Ovary (tissue), 7 donors: ENCODE measurements at regions not wholly inside any gene's neighbourhood (a gene's known extent, or its start where the extent isn't known, plus 50 kb on each side); places are given as distances from the start of the nearest gene placed in this dataset.

Experiments
- DNase-seq, 5 donors: peaks; one replicate each; pipeline ENCODE4 v3.0.0-alpha.2; 2019 to 2020
- H3K27ac ChIP-seq, 2 donors: fragments of 200-600 bp; one replicate each; pipeline versions ENCODE4 v1.5.1 to v1.8.0; 2019 to 2022
- H3K27me3 ChIP-seq: fragments of 200-600 bp; one replicate; pipeline ENCODE4 v1.8.0; 2022
- H3K36me3 ChIP-seq: fragments of 200-600 bp; sonication (generic); one replicate; pipeline ENCODE4 v1.5.1; 2019
- H3K4me1 ChIP-seq: one replicate; pipeline ENCODE4 v1.8.1; 2013; ENCODE audit warnings: mild to moderate bottlenecking, moderate library complexity; ENCODE audit not compliant: insufficient read depth
- H3K4me3 ChIP-seq: fragments of 200-600 bp; sonication (generic); one replicate; pipeline ENCODE4 v1.5.1; 2017
- H3K9me3 ChIP-seq, 2 donors: fragments of 200-600 bp in 1 of 2; sonication (generic) in 1 of 2; one replicate each; pipeline versions ENCODE4 v1.5.1 to v1.8.1; 2013 to 2019; ENCODE audit warnings: mild to moderate bottlenecking in 1 of 2, moderate library complexity in 1 of 2
- EP300 ChIP-seq: sonication (generic); formaldehyde crosslinking; IDR thresholded peaks from one replicate; pipeline ENCODE4 v1.6.1; 2017; ENCODE audit warnings: antibody characterized with exemption
- POLR2A ChIP-seq: fragments of 450-650 bp; IDR thresholded peaks from one replicate; pipeline ENCODE4 v1.6.1; 2017; ENCODE audit warnings: antibody characterized with exemption, mild to moderate bottlenecking, moderate library complexity
- WGBS, 3 donors: extraction: QIAGEN DNeasy Blood & Tissue Kit in 1 of 3; methylation state at CpG; one replicate each; pipeline versions ENCODE4 v1.1.5 to v1.1.7; 2013 to 2017; 5-methylcytosine and 5-hydroxymethylcytosine counted together
- intact Hi-C, 4 donors: fragments of 100-400 bp; cut with DNase I; formaldehyde crosslinking; loops; one replicate each; pipeline versions ENCODE4 v1.11.0 to v1.15.1; 2022 to 2023
- TF ChIP-seq, protein P1 (sequence below), 3 donors: fragments of 450-650 bp in 2 of 3; fragments of 200-600 bp in 1 of 3; IDR thresholded peaks; one replicate each; pipeline versions ENCODE4 v1.5.1 to v1.8.0; 2016 to 2022; ENCODE audit warnings: antibody characterized with exemption in 3 of 3, mild to moderate bottlenecking in 1 of 3
- donor health status: DM: no; HTN: no; CAD: no; lungs with moderate emphysema.
- donor health status: DM: no; HTN: no; CAD: no.
- donor health status: Bipolar disorder and iron deficiency.
- donor health status: DM: no; HTN: no; CAD: no.
- donor health status: DM: yes; HTN: yes; CAD: no.

- WGBS, 3 donors = 55 to 58% (median 55%) methylated on average over 5 of the region's 5 CpGs
- no peak for DNase-seq
- Histone ChIP-seq H3K36me3 (no peaks in the 10 kb centered on the region), H3K4me3 (no peak overlapping the region), H3K27ac (no peak overlapping the region), H3K9me3 (no peaks in the 10 kb centered on the region), H3K27me3 (no peaks in the 10 kb centered on the region), H3K4me1 (peaks cover 2% of the 10 kb centered on the region)
- intact Hi-C loops = no loop called here
- TF ChIP-seq POLR2A (no peak), EP300 (no peak)
- TF ChIP-seq, protein P1, sequence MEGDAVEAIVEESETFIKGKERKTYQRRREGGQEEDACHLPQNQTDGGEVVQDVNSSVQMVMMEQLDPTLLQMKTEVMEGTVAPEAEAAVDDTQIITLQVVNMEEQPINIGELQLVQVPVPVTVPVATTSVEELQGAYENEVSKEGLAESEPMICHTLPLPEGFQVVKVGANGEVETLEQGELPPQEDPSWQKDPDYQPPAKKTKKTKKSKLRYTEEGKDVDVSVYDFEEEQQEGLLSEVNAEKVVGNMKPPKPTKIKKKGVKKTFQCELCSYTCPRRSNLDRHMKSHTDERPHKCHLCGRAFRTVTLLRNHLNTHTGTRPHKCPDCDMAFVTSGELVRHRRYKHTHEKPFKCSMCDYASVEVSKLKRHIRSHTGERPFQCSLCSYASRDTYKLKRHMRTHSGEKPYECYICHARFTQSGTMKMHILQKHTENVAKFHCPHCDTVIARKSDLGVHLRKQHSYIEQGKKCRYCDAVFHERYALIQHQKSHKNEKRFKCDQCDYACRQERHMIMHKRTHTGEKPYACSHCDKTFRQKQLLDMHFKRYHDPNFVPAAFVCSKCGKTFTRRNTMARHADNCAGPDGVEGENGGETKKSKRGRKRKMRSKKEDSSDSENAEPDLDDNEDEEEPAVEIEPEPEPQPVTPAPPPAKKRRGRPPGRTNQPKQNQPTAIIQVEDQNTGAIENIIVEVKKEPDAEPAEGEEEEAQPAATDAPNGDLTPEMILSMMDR (IDR thresholded peaks at IDR 0.05) = no peak
These were observed 79.5 kb upstream of the POMGNT2 start for GRCh38 chr3:43185274-43185982.

DNA sequence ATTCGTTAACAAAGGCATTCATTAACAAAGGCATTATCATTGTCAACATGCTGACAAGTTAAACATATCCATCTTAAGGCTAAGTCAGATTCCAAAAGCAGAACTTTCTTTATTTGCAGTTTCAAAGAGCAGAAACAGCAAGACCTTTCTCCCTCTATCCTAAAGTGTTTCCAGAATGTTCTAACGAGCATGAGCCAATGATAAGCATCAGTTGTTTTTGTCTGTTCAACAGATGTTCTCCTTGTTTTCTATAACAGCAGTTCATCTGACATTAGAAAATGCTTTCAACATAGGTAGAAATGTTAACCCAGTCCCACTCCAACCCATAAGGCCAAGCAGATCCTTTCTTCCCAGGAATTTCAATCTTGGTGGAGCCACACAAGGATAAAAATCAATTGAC is 77.6 kb upstream of the POMGNT2 start:
- Histone ChIP-seq H3K27ac (no peak overlapping the region), H3K4me1 (peaks cover 3% of the 10 kb centered on the region), H3K27me3 (no peaks in the 10 kb centered on the region), H3K4me3 (no peak overlapping the region), H3K36me3 (no peaks in the 10 kb centered on the region), H3K9me3 (no peaks in the 10 kb centered on the region)
- 52 to 73% (median 58%) methylated on average over 2 of the region's 2 CpGs for WGBS, 3 donors
- intact Hi-C loops = no loop called here
- DNase-seq = no peak
- TF ChIP-seq, protein P1 (IDR thresholded peaks at IDR 0.05) = no peak
- TF ChIP-seq EP300 (no peak), POLR2A (no peak)

DNA sequence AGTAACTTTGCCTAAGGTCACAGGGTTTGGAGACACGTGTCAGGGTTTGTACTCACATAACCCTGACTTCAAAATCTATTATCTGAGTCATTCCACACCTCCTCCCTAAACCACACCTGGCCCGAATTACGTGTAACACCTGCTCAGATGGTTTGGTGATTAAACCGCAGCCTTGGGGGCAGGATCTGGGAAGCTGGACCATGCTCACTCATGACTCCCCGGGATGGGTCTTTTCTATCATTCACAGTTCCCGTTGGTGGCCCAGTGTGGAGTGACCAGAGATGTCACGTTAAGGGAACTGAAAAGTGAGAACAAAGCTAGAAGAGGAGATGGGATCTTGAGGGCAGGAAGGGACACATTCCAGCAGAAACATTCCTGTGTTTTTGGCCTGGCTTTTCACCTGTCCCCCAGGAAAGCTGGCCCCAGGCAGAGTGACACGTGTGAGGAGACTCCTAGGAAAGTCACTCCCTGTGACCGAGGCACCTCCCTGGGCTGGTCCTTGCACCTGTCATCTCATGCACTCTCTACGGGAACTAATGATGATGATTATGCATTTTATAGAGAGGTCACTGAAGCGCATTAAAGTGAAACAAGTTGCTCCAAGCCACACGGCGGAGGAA is 75.4 kb upstream of the POMGNT2 start:
- 84 to 87% (median 86%) methylated on average over 13 of the region's 13 CpGs for WGBS, 3 donors
- Histone ChIP-seq H3K36me3 (no peaks in the 10 kb centered on the region), H3K9me3 (no peaks in the 10 kb centered on the region), H3K4me1 (peaks cover 3% of the 10 kb centered on the region), H3K27ac (no peak overlapping the region), H3K27me3 (no peaks in the 10 kb centered on the region), H3K4me3 (no peak overlapping the region)
- intact Hi-C loops = no loop called here
- DNase-seq = no peak
- TF ChIP-seq, protein P1 (IDR thresholded peaks at IDR 0.05) = no peak
- TF ChIP-seq POLR2A (no peak), EP300 (no peak)

DNA sequence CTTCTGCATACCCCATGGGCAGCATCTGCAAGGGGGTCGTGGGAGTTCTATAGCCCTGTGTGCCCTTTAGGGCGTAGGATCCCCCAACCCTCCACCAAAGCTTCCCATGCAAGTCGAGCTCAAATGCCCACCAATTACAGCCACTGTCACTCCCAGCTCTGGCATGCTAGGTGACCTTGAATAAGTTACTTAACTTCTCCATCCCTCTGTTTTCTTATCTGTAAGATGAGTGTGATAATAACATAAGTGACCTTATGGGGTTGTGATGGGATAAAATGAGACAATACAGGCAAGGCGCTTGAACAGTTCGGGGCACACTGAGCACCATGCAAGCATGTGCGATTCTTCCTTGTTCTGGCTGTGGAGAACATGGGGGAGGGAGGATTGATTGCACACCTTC is 74.8 kb upstream of the POMGNT2 start:
- intact Hi-C loops = no loop called here
- DNase-seq = no peak
- 69 to 84% (median 82%) methylated on average over 6 of the region's 6 CpGs for WGBS, 3 donors
- H3K9me3 ChIP-seq = no peaks in the 10 kb centered on the region
- no peaks in the 10 kb centered on the region for H3K27me3 ChIP-seq
- H3K27ac ChIP-seq = no peak overlapping the region
- no peaks in the 10 kb centered on the region for H3K36me3 ChIP-seq
- H3K4me3 ChIP-seq = no peak overlapping the region
- TF ChIP-seq, protein P1 (IDR thresholded peaks at IDR 0.05) = no peak
- TF ChIP-seq EP300 (no peak), POLR2A (no peak)
- peaks cover 3% of the 10 kb centered on the region for H3K4me1 ChIP-seq
